Trophoblast cell (in vitro differentiated cells and primary cell): ENCODE measurements at regions not wholly inside any gene's neighbourhood (a gene's known extent, or its start where the extent isn't known, plus 50 kb on each side); places are given as distances from the start of the nearest gene placed in this dataset.

Experiments
- DNase-seq, 2 donors: peaks; one replicate each; pipeline ENCODE4 v3.0.0-alpha.2; 2016
- H2AFZ ChIP-seq: 2 replicates; pipeline ENCODE4 v1.6.1; 2013; ENCODE audit warnings: low read length, moderate library complexity, mild to moderate bottlenecking; ENCODE audit not compliant: insufficient read depth, poor library complexity
- H2AK5ac ChIP-seq: 2 replicates; pipeline ENCODE4 v1.6.1; 2013; ENCODE audit warnings: mild to moderate bottlenecking, low read length
- H2BK120ac ChIP-seq: 2 replicates; pipeline ENCODE4 v1.6.1; 2013; ENCODE audit warnings: low read length, mild to moderate bottlenecking, moderate library complexity; ENCODE audit not compliant: insufficient read depth, poor library complexity
- H2BK12ac ChIP-seq: 2 replicates; pipeline ENCODE4 v1.6.1; 2013; ENCODE audit warnings: mild to moderate bottlenecking, low read length, moderate library complexity
- H2BK5ac ChIP-seq: 2 replicates; pipeline ENCODE4 v1.6.1; 2013; ENCODE audit warnings: low read length, low read depth, moderate library complexity, mild to moderate bottlenecking; ENCODE audit not compliant: poor library complexity
- H3K14ac ChIP-seq: 2 replicates; pipeline ENCODE4 v1.6.1; 2013; ENCODE audit warnings: mild to moderate bottlenecking, low read length
- H3K18ac ChIP-seq: 2 replicates; pipeline ENCODE4 v1.6.1; 2013; ENCODE audit warnings: mild to moderate bottlenecking, low read length
- H3K23ac ChIP-seq: 2 replicates; pipeline ENCODE4 v1.6.1; 2013; ENCODE audit warnings: low read length
- H3K27ac ChIP-seq: 2 replicates; pipeline ENCODE4 v1.5.1; 2013; ENCODE audit warnings: low read depth, mild to moderate bottlenecking, inconsistent platforms, low read length, moderate library complexity
- H3K27me3 ChIP-seq: 2 replicates; pipeline ENCODE4 v1.6.1; 2013; ENCODE audit warnings: inconsistent platforms, mild to moderate bottlenecking, low read length, moderate library complexity; ENCODE audit not compliant: insufficient read depth
- H3K36me3 ChIP-seq, 2 experiments: 1 replicate in 1 of 2; 2 replicates in 1 of 2; pipeline ENCODE4 v1.6.1; 2013; ENCODE audit warnings: low read length in 2 of 2, mild to moderate bottlenecking in 2 of 2, moderate library complexity in 1 of 2; ENCODE audit not compliant: insufficient read depth in 2 of 2, control insufficient read depth in 1 of 2
- H3K4ac ChIP-seq: 2 replicates; pipeline ENCODE4 v1.6.1; 2013; ENCODE audit warnings: low read depth, mild to moderate bottlenecking, low read length, moderate library complexity
- H3K4me1 ChIP-seq, 2 experiments: 1 replicate in 1 of 2; 2 replicates in 1 of 2; pipeline ENCODE4 v1.6.1; 2013; ENCODE audit warnings: low read length in 2 of 2, mild to moderate bottlenecking in 2 of 2, moderate library complexity in 1 of 2; ENCODE audit not compliant: insufficient read depth in 2 of 2, control insufficient read depth in 1 of 2
- H3K4me2 ChIP-seq: 2 replicates; pipeline ENCODE4 v1.6.1; 2013; ENCODE audit warnings: inconsistent platforms, mild to moderate bottlenecking, low read length, moderate library complexity
- H3K4me3 ChIP-seq: 2 replicates; pipeline ENCODE4 v1.5.1; 2013; ENCODE audit warnings: mild to moderate bottlenecking, low read depth, low read length, inconsistent platforms
- H3K79me1 ChIP-seq: one replicate; pipeline ENCODE4 v1.6.1; 2013; ENCODE audit warnings: low read length
- H3K79me2 ChIP-seq: 2 replicates; pipeline ENCODE4 v1.6.1; 2013; ENCODE audit warnings: low read length, mild to moderate bottlenecking; ENCODE audit not compliant: control insufficient read depth, insufficient read depth, poor library complexity
- H3K9ac ChIP-seq: 2 replicates; pipeline ENCODE4 v1.6.1; 2013; ENCODE audit warnings: mild to moderate bottlenecking, low read length
- H3K9me3 ChIP-seq: 2 replicates; pipeline ENCODE4 v1.6.1; 2013; ENCODE audit warnings: low read depth, mild to moderate bottlenecking, control low read depth, inconsistent platforms, low read length; ENCODE audit not compliant: insufficient read depth
- H4K12ac ChIP-seq: 2 replicates; pipeline ENCODE4 v1.6.1; 2013; ENCODE audit warnings: low read depth, mild to moderate bottlenecking, low read length, moderate library complexity
- H4K8ac ChIP-seq: 2 replicates; pipeline ENCODE4 v1.6.1; 2013; ENCODE audit warnings: low read depth, mild to moderate bottlenecking, low read length, moderate library complexity
- H4K91ac ChIP-seq: one replicate; pipeline ENCODE4 v1.6.1; 2013; ENCODE audit warnings: low read depth, mild to moderate bottlenecking, low read length, moderate library complexity
- WGBS: extraction: QIAGEN DNeasy Blood & Tissue Kit; methylation state at CpG from one replicate; pipeline ENCODE4 v1.1.7; 2013; ENCODE audit warnings: missing lambda C conversion rate; ENCODE audit not compliant: insufficient read length, insufficient coverage; ENCODE audit errors: extremely low coverage; 5-methylcytosine and 5-hydroxymethylcytosine counted together

DNA sequence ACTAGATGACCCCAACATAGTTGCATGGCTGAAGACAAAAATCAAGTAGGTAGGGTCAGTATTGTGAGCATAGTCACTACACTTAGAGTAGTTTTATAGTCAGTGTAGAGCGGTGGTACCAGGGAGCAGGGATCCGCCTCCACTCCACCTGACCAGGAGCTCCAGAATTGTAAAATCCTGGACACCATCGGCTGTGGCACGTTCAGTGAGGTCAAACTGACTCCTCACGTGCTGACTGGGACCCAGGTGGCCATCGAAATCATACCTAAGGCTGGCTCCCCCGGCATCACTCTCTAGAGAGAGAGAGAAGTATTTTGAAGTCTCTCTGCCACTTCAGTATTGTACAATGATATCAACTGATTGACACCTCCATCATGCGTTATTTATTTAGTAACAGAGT, 59.7 kb upstream of the TAMM41 start:
- Histone ChIP-seq H3K27ac (no peak overlapping the region), H3K4me3 (no peak overlapping the region), H3K9ac (no peak overlapping the region), H3K79me2 (no peaks in the 10 kb centered on the region), H2BK5ac (no peak overlapping the region), H2AFZ (no peak overlapping the region), H3K4ac (no peak overlapping the region), H3K79me1 (no peaks in the 10 kb centered on the region), H3K27me3 (no peaks in the 10 kb centered on the region), H2BK120ac (no peak overlapping the region), H3K9me3 (peaks cover 5% of the 10 kb centered on the region), H4K8ac (no peak overlapping the region), H3K18ac (no peak overlapping the region), H2AK5ac (no peak overlapping the region), H3K4me2 (no peak overlapping the region), H3K23ac (no peak overlapping the region), H3K14ac (no peak overlapping the region), H2BK12ac (no peak overlapping the region), H3K36me3 (no peaks in the 10 kb centered on the region), H4K91ac (no peak overlapping the region), H4K12ac (no peak overlapping the region), H3K4me1 (no peaks in the 10 kb centered on the region)
- WGBS, result no CpG with 5 or more reads among the region's 8 CpGs
- no peak for DNase-seq

- H3K36me3 ChIP-seq, result no peaks in the 10 kb centered on the region
- H3K79me2 ChIP-seq, result no peaks in the 10 kb centered on the region
- no peak overlapping the region for H3K4ac ChIP-seq
- H3K4me2 ChIP-seq, result no peak overlapping the region
- no peak overlapping the region for H4K91ac ChIP-seq
- H4K8ac ChIP-seq, result no peak overlapping the region
- H3K14ac ChIP-seq, result no peak overlapping the region
- no peaks in the 10 kb centered on the region for H3K4me1 ChIP-seq
- H3K9me3 ChIP-seq, result peaks cover 5% of the 10 kb centered on the region
- no peaks in the 10 kb centered on the region for H3K79me1 ChIP-seq
- H2BK12ac ChIP-seq, result no peak overlapping the region
- no CpG with 5 or more reads among the region's 14 CpGs for WGBS
- no peak overlapping the region for H3K27ac ChIP-seq
- no peak overlapping the region for H3K4me3 ChIP-seq
- H2BK120ac ChIP-seq, result no peak overlapping the region
- no peak overlapping the region for H3K9ac ChIP-seq
- no peak overlapping the region for H3K18ac ChIP-seq
- no peak overlapping the region for H2AK5ac ChIP-seq
- no peaks in the 10 kb centered on the region for H3K27me3 ChIP-seq
- H2BK5ac ChIP-seq, result no peak overlapping the region
- H2AFZ ChIP-seq, result no peak overlapping the region
- peak; percentile 30 to 44 for DNase-seq
- no peak overlapping the region for H4K12ac ChIP-seq
- no peak overlapping the region for H3K23ac ChIP-seq
Observed at GRCh38 chr3:11907667-11908660, 61.3 kb upstream of the TAMM41 start.

GRCh38 chr3:11908981-11909698, 62.5 kb upstream of the TAMM41 start:
- no peak overlapping the region for H4K8ac ChIP-seq

GRCh38 chr3:11909726-11910125, 63.0 kb upstream of the TAMM41 start:
- Histone ChIP-seq H3K9me3 (peaks cover 5% of the 10 kb centered on the region), H2BK120ac (no peak overlapping the region), H2BK5ac (no peak overlapping the region), H2AK5ac (no peak overlapping the region), H4K8ac (no peak overlapping the region), H3K14ac (no peak overlapping the region), H3K4me2 (no peak overlapping the region), H3K4me3 (no peak overlapping the region), H4K12ac (no peak overlapping the region), H2AFZ (no peak overlapping the region), H3K27me3 (no peaks in the 10 kb centered on the region), H3K18ac (no peak overlapping the region), H4K91ac (no peak overlapping the region), H3K79me1 (no peaks in the 10 kb centered on the region), H3K4ac (no peak overlapping the region), H3K79me2 (no peaks in the 10 kb centered on the region), H2BK12ac (no peak overlapping the region), H3K4me1 (no peaks in the 10 kb centered on the region), H3K23ac (no peak overlapping the region), H3K36me3 (no peaks in the 10 kb centered on the region), H3K27ac (no peak overlapping the region), H3K9ac (no peak overlapping the region)
- WGBS, result no CpG with 5 or more reads among the region's 4 CpGs
- DNase-seq, result no peak

More at GRCh38 chr3:11908981-11909698, 62.5 kb upstream of the TAMM41 start:
- no peak overlapping the region for H4K12ac ChIP-seq
- H4K91ac ChIP-seq, result no peak overlapping the region
- no peak overlapping the region for H3K14ac ChIP-seq
- H3K4ac ChIP-seq, result no peak overlapping the region
- H3K4me3 ChIP-seq, result no peak overlapping the region
- peaks cover 5% of the 10 kb centered on the region for H3K9me3 ChIP-seq
- no peak overlapping the region for H3K18ac ChIP-seq
- no peak overlapping the region for H2BK12ac ChIP-seq
- no peak overlapping the region for H2BK5ac ChIP-seq
- no peaks in the 10 kb centered on the region for H3K79me2 ChIP-seq
- no CpG with 5 or more reads among the region's 22 CpGs for WGBS
- no peak for DNase-seq
- no peak overlapping the region for H2BK120ac ChIP-seq
- no peaks in the 10 kb centered on the region for H3K4me1 ChIP-seq
- no peak overlapping the region for H3K9ac ChIP-seq
- H3K4me2 ChIP-seq, result no peak overlapping the region
- H3K27ac ChIP-seq, result no peak overlapping the region
- no peaks in the 10 kb centered on the region for H3K27me3 ChIP-seq
- no peaks in the 10 kb centered on the region for H3K79me1 ChIP-seq
- no peak overlapping the region for H2AFZ ChIP-seq
- H3K23ac ChIP-seq, result no peak overlapping the region
- no peak overlapping the region for H2AK5ac ChIP-seq
- H3K36me3 ChIP-seq, result no peaks in the 10 kb centered on the region
